H1 (cell line): ENCODE measurements at regions not wholly inside any gene's neighbourhood (a gene's known extent, or its start where the extent isn't known, plus 50 kb on each side); places are given as distances from the start of the nearest gene placed in this dataset.

Experiments
- CTCF ChIA-PET: fragments of 300-600 bp; sonication (Branson Sonifier 250); formaldehyde crosslinking; loops from one replicate; lab custom pipeline; 2021; ENCODE audit not compliant: partially characterized antibody; lab: Charles Lee
- POLR2A ChIA-PET: fragments of 300-600 bp; sonication (Branson Sonifier 250); formaldehyde crosslinking; loops from one replicate; lab custom pipeline; 2021; ENCODE audit warnings: inconsistent platforms; ENCODE audit not compliant: partially characterized antibody; lab: Charles Lee
- DNase-seq, 2 experiments: peaks; one replicate each; pipeline versions ENCODE4 v3.0.0 to v3.0.0-alpha.2; 2010 to 2022; ENCODE audit warnings: low spot score in 2 of 2, low read depth in 1 of 2, mixed read lengths in 1 of 2
- FAIRE-seq: peaks from 2 replicates; lab custom pipeline; 2011; peaks lifted over from hg19 to GRCh38; lab: Jason Lieb, UNC
- H2AFZ ChIP-seq: 2 replicates; pipeline ENCODE4 v1.8.1; 2012; ENCODE audit warnings: low read length, inconsistent platforms
- H2AK5ac ChIP-seq: 2 replicates; pipeline ENCODE4 v1.6.1; 2013; ENCODE audit warnings: low read depth, low read length
- H2BK120ac ChIP-seq: replicated peaks from 2 replicates; pipeline ENCODE3; 2013; ENCODE audit warnings: low read depth, low read length, inconsistent platforms
- H2BK12ac ChIP-seq: 2 replicates; pipeline ENCODE4 v1.6.1; 2013; ENCODE audit warnings: low read depth, low read length
- H2BK15ac ChIP-seq: 2 replicates; pipeline ENCODE4 v1.6.1; 2013; ENCODE audit warnings: low read length
- H2BK20ac ChIP-seq: 2 replicates; pipeline ENCODE4 v1.6.1; 2013; ENCODE audit warnings: low read length
- H2BK5ac ChIP-seq: 2 replicates; pipeline ENCODE4 v1.6.1; 2013; ENCODE audit warnings: low read depth, low read length
- H3K14ac ChIP-seq: 2 replicates; pipeline ENCODE4 v1.6.1; 2013; ENCODE audit warnings: inconsistent platforms; ENCODE audit not compliant: insufficient read length
- H3K18ac ChIP-seq: 2 replicates; pipeline ENCODE4 v1.6.1; 2013; ENCODE audit warnings: low read length; ENCODE audit errors: extremely low read depth
- H3K23ac ChIP-seq: 2 replicates; pipeline ENCODE4 v1.6.1; 2013; ENCODE audit warnings: inconsistent platforms; ENCODE audit not compliant: insufficient read length
- H3K23me2 ChIP-seq: 2 replicates; pipeline ENCODE4 v1.6.1; 2013; ENCODE audit warnings: low read depth, low read length
- H3K27ac ChIP-seq: 2 replicates; pipeline ENCODE4 v1.6.1; 2011; ENCODE audit warnings: low read depth, low read length, inconsistent platforms
- H3K27me3 ChIP-seq, 4 experiments: replicated peaks in 1 of 4; 1 replicate in 1 of 4; 2 replicates in 3 of 4; pipeline versions ENCODE4 v1.6.1 to v1.8.1; 2011 to 2013; ENCODE audit warnings: low read length in 3 of 4, mild to moderate bottlenecking in 3 of 4, inconsistent platforms in 2 of 4, mixed read lengths in 2 of 4, moderate library complexity in 1 of 4; ENCODE audit not compliant: control insufficient read depth in 3 of 4, insufficient read depth in 3 of 4; ENCODE audit errors: extremely low read depth in 1 of 4
- H3K36me3 ChIP-seq, 4 experiments: 2 replicates each; pipeline versions ENCODE4 v1.6.1 to v1.8.1; 2011 to 2013; ENCODE audit warnings: mild to moderate bottlenecking in 4 of 4, low read length in 3 of 4, moderate library complexity in 2 of 4, control low read depth in 1 of 4, inconsistent platforms in 1 of 4; ENCODE audit not compliant: insufficient read depth in 4 of 4, control insufficient read depth in 2 of 4
- H3K4ac ChIP-seq: replicated peaks from 2 replicates; pipeline ENCODE3; 2013; ENCODE audit warnings: low read length, low read depth, mixed read lengths, inconsistent platforms; ENCODE audit not compliant: insufficient read length
- H3K4me1 ChIP-seq, 4 experiments: replicated peaks in 1 of 4; 1 replicate in 1 of 4; 2 replicates in 3 of 4; pipeline versions ENCODE4 v1.6.1 to v1.8.1; 2011 to 2013; ENCODE audit warnings: low read length in 3 of 4, inconsistent platforms in 2 of 4, mixed read lengths in 1 of 4; ENCODE audit not compliant: insufficient read depth in 4 of 4, control insufficient read depth in 3 of 4
- H3K4me2 ChIP-seq, 2 experiments: 2 replicates each; pipeline versions ENCODE4 v1.6.1 to v1.8.1; 2011 to 2013; ENCODE audit warnings: low read depth in 2 of 2, low read length in 2 of 2, control low read depth in 1 of 2, inconsistent platforms in 1 of 2, mild to moderate bottlenecking in 1 of 2; ENCODE audit not compliant: insufficient read depth in 1 of 2
- H3K4me3 ChIP-seq, 4 experiments: fragments of 200-600, 300-600 bp in 1 of 4; sonication (generic), shearing (Covaris generic), sonication (Bioruptor Twin) in 1 of 4; 2 replicates each; pipeline versions ENCODE4 v1.5.1 to v1.8.1; 2011 to 2016; ENCODE audit warnings: low read length in 4 of 4, low read depth in 3 of 4, control low read depth in 2 of 4, inconsistent platforms in 2 of 4, mild to moderate bottlenecking in 2 of 4, mixed read lengths in 1 of 4, moderate library complexity in 1 of 4; ENCODE audit not compliant: insufficient read depth in 2 of 4; ENCODE audit errors: extremely low read depth in 1 of 4
- H3K56ac ChIP-seq: replicated peaks from 2 replicates; pipeline ENCODE3; 2013; ENCODE audit warnings: low read depth, mild to moderate bottlenecking, mixed read lengths, low read length, inconsistent platforms; ENCODE audit not compliant: insufficient read length
- H3K79me1 ChIP-seq: 2 replicates; pipeline ENCODE4 v1.6.1; 2013; ENCODE audit warnings: low read depth, low read length, control low read depth
- H3K79me2 ChIP-seq, 2 experiments: 2 replicates each; pipeline versions ENCODE4 v1.6.1 to v1.8.1; 2012 to 2013; ENCODE audit warnings: low read length in 2 of 2, mild to moderate bottlenecking in 2 of 2, inconsistent platforms in 1 of 2; ENCODE audit not compliant: insufficient read depth in 2 of 2, control insufficient read depth in 1 of 2
- H3K9ac ChIP-seq, 4 experiments: replicated peaks in 1 of 4; 1 replicate in 1 of 4; 2 replicates in 3 of 4; pipeline versions ENCODE4 v1.6.1 to v1.8.1; 2011 to 2013; ENCODE audit warnings: low read depth in 3 of 4, low read length in 3 of 4, control low read depth in 2 of 4, mild to moderate bottlenecking in 2 of 4, moderate library complexity in 2 of 4, inconsistent platforms in 1 of 4; ENCODE audit errors: extremely low read depth in 1 of 4
- H3K9me3 ChIP-seq, 2 experiments: 2 replicates each; pipeline versions ENCODE4 v1.6.1 to v1.8.1; 2012 to 2013; ENCODE audit warnings: mild to moderate bottlenecking in 2 of 2, moderate library complexity in 2 of 2, control low read depth in 1 of 2, inconsistent platforms in 1 of 2, low read depth in 1 of 2, low read length in 1 of 2, mixed read lengths in 1 of 2; ENCODE audit not compliant: insufficient read depth in 2 of 2
- H4K20me1 ChIP-seq, 2 experiments: replicated peaks in 1 of 2; 2 replicates each; pipeline versions ENCODE3 to v1.8.1; 2011 to 2013; ENCODE audit warnings: inconsistent platforms in 2 of 2, low read length in 2 of 2, mild to moderate bottlenecking in 1 of 2; ENCODE audit not compliant: insufficient read depth in 2 of 2, control insufficient read depth in 1 of 2
- H4K5ac ChIP-seq: 2 replicates; pipeline ENCODE4 v1.6.1; 2013; ENCODE audit warnings: low read length, low read depth, mixed read lengths, inconsistent platforms; ENCODE audit not compliant: insufficient read length
- H4K8ac ChIP-seq: 2 replicates; pipeline ENCODE4 v1.8.0; 2013; ENCODE audit warnings: mild to moderate bottlenecking, moderate library complexity, low read length, inconsistent platforms; ENCODE audit not compliant: insufficient read depth; ENCODE audit errors: extremely low read depth
- H4K91ac ChIP-seq: replicated peaks from 2 replicates; pipeline ENCODE3; 2013; ENCODE audit warnings: low read length, mixed read lengths, inconsistent platforms; ENCODE audit not compliant: insufficient read length
- CBX5 ChIP-seq: fragments of 300-800, 300-1000 bp; sonication (generic); IDR thresholded peaks from 2 replicates; pipeline ENCODE4 v1.7.1; 2016; ENCODE audit warnings: antibody characterized with exemption, low read length, low read depth
- FOSL1 ChIP-seq: IDR thresholded peaks from 2 replicates; pipeline ENCODE4 v1.6.1; 2011; ENCODE audit warnings: mild to moderate bottlenecking, low read depth, low read length, moderate library complexity; ENCODE audit not compliant: insufficient read depth
- GTF2F1 ChIP-seq: IDR thresholded peaks from 2 replicates; pipeline ENCODE4 v1.6.1; 2012; ENCODE audit warnings: low read depth, low read length, improper control_type of control experiment, borderline replicate concordance
- HDAC2 ChIP-seq, 2 experiments: fragments of 300-600 bp in 1 of 2; sonication (generic) in 1 of 2; IDR thresholded peaks; 2 replicates each; pipeline ENCODE4 v1.6.1; 2011 to 2012; ENCODE audit warnings: low read depth in 2 of 2, low read length in 2 of 2, mild to moderate bottlenecking in 2 of 2, moderate library complexity in 2 of 2, borderline replicate concordance in 1 of 2, inconsistent platforms in 1 of 2
- SIN3A ChIP-seq, 2 experiments: IDR thresholded peaks in 1 of 2; conservative IDR thresholded peaks in 1 of 2; 2 replicates each; pipeline ENCODE4 v1.6.1; 2011 to 2012; ENCODE audit warnings: low read length in 2 of 2, improper control_type of control experiment in 1 of 2, low read depth in 1 of 2, mild to moderate bottlenecking in 1 of 2
- TAF1 ChIP-seq: IDR thresholded peaks from 2 replicates; pipeline ENCODE4 v1.6.1; 2011; ENCODE audit warnings: mild to moderate bottlenecking, low read depth, low read length
- TAF7 ChIP-seq: optimal IDR thresholded peaks from 2 replicates; pipeline ENCODE3; 2011; ENCODE audit warnings: low read depth, mild to moderate bottlenecking, inconsistent platforms, low read length, moderate library complexity, borderline replicate concordance
- WGBS, 2 experiments: shearing (Covaris generic) in 1 of 2; methylation state at CpG; one replicate each; pipeline versions ENCODE4 v1.1.6 to v1.1.7; 2013 to 2015; ENCODE audit warnings: low lambda C conversion rate in 2 of 2, mixed read lengths in 2 of 2, inconsistent platforms in 1 of 2, low coverage in 1 of 2, missing lambda C conversion rate in 1 of 2; ENCODE audit not compliant: insufficient replicate concordance in 2 of 2, insufficient coverage in 1 of 2, insufficient read length in 1 of 2; ENCODE audit errors: extremely low coverage in 1 of 2, missing lambda C conversion rate in 1 of 2; 5-methylcytosine and 5-hydroxymethylcytosine counted together

DNA sequence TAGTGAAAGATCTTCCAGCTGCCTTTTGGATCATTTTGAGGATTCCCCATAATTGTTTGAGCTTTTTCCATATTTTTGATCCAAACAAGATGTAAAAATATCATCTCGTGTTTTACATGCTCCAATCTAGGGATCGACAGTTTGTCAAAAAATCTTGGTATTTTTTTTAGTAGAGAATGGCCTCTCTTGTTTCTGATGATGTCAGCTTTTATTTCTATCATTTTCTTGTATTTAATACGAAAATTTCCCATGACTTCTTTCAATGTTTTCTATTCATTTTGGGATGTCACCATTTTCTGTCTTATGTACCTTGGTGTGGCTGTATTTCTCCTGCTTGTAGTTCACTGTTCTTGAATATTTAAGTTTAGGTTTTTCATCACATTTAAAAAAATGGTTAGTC, 812.0 kb upstream of the NCAM2 start:
- no peak for FAIRE-seq
- H2AK5ac ChIP-seq = no peak overlapping the region
- H2AFZ ChIP-seq = no peak overlapping the region

More for the DNA sequence above, 812.0 kb upstream of the NCAM2 start:
- Histone ChIP-seq H3K4me1 (no peaks in the 10 kb centered on the region), H4K5ac (no peak overlapping the region), H3K9ac (no peak overlapping the region), H2BK12ac (no peak overlapping the region), H3K56ac (no peak overlapping the region), H3K4me3 (no peak overlapping the region), H2BK15ac (no peak overlapping the region), H3K14ac (no peak overlapping the region), H4K91ac (no peak overlapping the region), H2BK120ac (no peak overlapping the region), H2BK20ac (no peak overlapping the region), H3K18ac (no peak overlapping the region), H3K4ac (no peak overlapping the region), H4K20me1 (no peaks in the 10 kb centered on the region), H2BK5ac (no peak overlapping the region), H3K36me3 (no peaks in the 10 kb centered on the region), H3K23me2 (no peaks in the 10 kb centered on the region), H3K27ac (no peak overlapping the region), H3K23ac (no peak overlapping the region), H3K9me3 (0 out of 4 replicates have a peak, but pooled peaks cover 0 to 8% of the 10 kb centered on the region in 2 experiments), H3K79me2 (no peaks in the 10 kb centered on the region), H3K27me3 (no peaks in the 10 kb centered on the region), H4K8ac (no peak overlapping the region), H3K79me1 (no peaks in the 10 kb centered on the region), H3K4me2 (no peak overlapping the region)
- DNase-seq = no peak
- CTCF ChIA-PET = no interaction called here
- POLR2A ChIA-PET = no interaction called here
- whole genome bisulfite sequencing, 2 experiments = 57% methylated on average over 3 of the region's 3 CpGs; no CpG with 5 or more reads in 1 of the 2 experiments
- TF ChIP-seq CBX5 (no peak), SIN3A (conservative IDR thresholded peaks at IDR 0.05 in 1 of 2, IDR thresholded peaks at IDR 0.05 in 1 of 2; ENCODE audit: low read depth in 1 of 2, low read length in 2 of 2) (no peak), TAF7 (no peak), GTF2F1 (no peak), TAF1 (no peak), HDAC2 (IDR thresholded peaks at IDR 0.05; ENCODE audit: borderline replicate concordance in 1 of 2, low read depth in 2 of 2, low read length in 2 of 2) (no peak), FOSL1 (no peak)
